ENCODE measurements at regions not wholly inside any gene's neighbourhood (a gene's known extent, or its start where the extent isn't known, plus 50 kb on each side); places are given as distances from the start of the nearest gene placed in this dataset.

GRCh38 chr5:99061711-99062110, 132.9 kb upstream of the CHD1 start:
- no peaks in the 10 kb centered on the region for H3K36me3 ChIP-seq (ENCODE audit: insufficient read depth, low read length)
- H3K27ac ChIP-seq (ENCODE audit: low read depth, low read length), result peak overlapping the region; percentile 75
- H2AFZ ChIP-seq (ENCODE audit: low read length), result peak overlapping the region; percentile 62
- no peak for TF ChIP-seq CTCF (IDR thresholded peaks at IDR 0.05; ENCODE audit: extremely low read depth, low read depth, low read length)
- no peaks in the 10 kb centered on the region for H3K27me3 ChIP-seq (ENCODE audit: insufficient read depth, low read length)
- peak overlapping the region; percentile 27 for H3K4me3 ChIP-seq (ENCODE audit: insufficient read depth, low read length)
- DNase-seq (ENCODE audit: insufficient read length, low spot score, missing footprints), result peak; percentile 81
- peaks cover 22% of the 10 kb centered on the region for H3K4me1 ChIP-seq (ENCODE audit: insufficient read depth, low read length)
- H3K79me2 ChIP-seq (ENCODE audit: insufficient read depth, low read length), result no peaks in the 10 kb centered on the region
- H3K9me3 ChIP-seq (ENCODE audit: low read depth, low read length), result no peaks in the 10 kb centered on the region
- peak overlapping the region; percentile 64 for H3K4me2 ChIP-seq (ENCODE audit: insufficient read depth, low read length)
- H4K20me1 ChIP-seq (ENCODE audit: insufficient read depth, low read length), result no peaks in the 10 kb centered on the region

- Histone ChIP-seq H3K36me3 (ENCODE audit: insufficient read depth, low read length) (no peaks in the 10 kb centered on the region), H3K27ac (ENCODE audit: low read depth, low read length) (peak overlapping the region; percentile 75), H3K9me3 (ENCODE audit: low read depth, low read length) (no peaks in the 10 kb centered on the region), H3K79me2 (ENCODE audit: insufficient read depth, low read length) (no peaks in the 10 kb centered on the region), H4K20me1 (ENCODE audit: insufficient read depth, low read length) (no peaks in the 10 kb centered on the region), H3K4me1 (ENCODE audit: insufficient read depth, low read length) (peaks cover 22% of the 10 kb centered on the region), H2AFZ (ENCODE audit: low read length) (peak overlapping the region; percentile 62), H3K4me2 (ENCODE audit: insufficient read depth, low read length) (peak overlapping the region; percentile 64), H3K4me3 (ENCODE audit: insufficient read depth, low read length) (peak overlapping the region; percentile 27), H3K27me3 (ENCODE audit: insufficient read depth, low read length) (no peaks in the 10 kb centered on the region)
- TF ChIP-seq CTCF (IDR thresholded peaks at IDR 0.05; ENCODE audit: extremely low read depth, low read depth, low read length), result no peak
- DNase-seq (ENCODE audit: insufficient read length, low spot score, missing footprints), result no peak
These were observed 132.5 kb upstream of the CHD1 start for GRCh38 chr5:99061299-99061698.

- H3K27me3 ChIP-seq (ENCODE audit: insufficient read depth, low read length), result no peaks in the 10 kb centered on the region
- peak; percentile 96 for TF ChIP-seq CTCF (IDR thresholded peaks at IDR 0.05; ENCODE audit: extremely low read depth, low read depth, low read length)
- no peaks in the 10 kb centered on the region for H3K9me3 ChIP-seq (ENCODE audit: low read depth, low read length)
- H4K20me1 ChIP-seq (ENCODE audit: insufficient read depth, low read length), result no peaks in the 10 kb centered on the region
- H3K4me1 ChIP-seq (ENCODE audit: insufficient read depth, low read length), result peaks cover 22% of the 10 kb centered on the region
- peak; percentile 17 for DNase-seq (ENCODE audit: insufficient read length, low spot score, missing footprints)
- H3K36me3 ChIP-seq (ENCODE audit: insufficient read depth, low read length), result no peaks in the 10 kb centered on the region
- peak overlapping the region; percentile 64 for H3K4me2 ChIP-seq (ENCODE audit: insufficient read depth, low read length)
- H3K27ac ChIP-seq (ENCODE audit: low read depth, low read length), result peak overlapping the region; percentile 75
- peak overlapping the region; percentile 49 for H2AFZ ChIP-seq (ENCODE audit: low read length)
- H3K4me3 ChIP-seq (ENCODE audit: insufficient read depth, low read length), result no peak overlapping the region
- H3K79me2 ChIP-seq (ENCODE audit: insufficient read depth, low read length), result no peaks in the 10 kb centered on the region
These were observed 131.8 kb upstream of the CHD1 start for GRCh38 chr5:99060306-99061261.

GRCh38 chr5:99059685-99060084, 130.9 kb upstream of the CHD1 start:
- no peak for DNase-seq (ENCODE audit: insufficient read length, low spot score, missing footprints)
- no peak overlapping the region for H2AFZ ChIP-seq (ENCODE audit: low read length)
- no peak for TF ChIP-seq CTCF (IDR thresholded peaks at IDR 0.05; ENCODE audit: extremely low read depth, low read depth, low read length)

More at GRCh38 chr5:99059685-99060084, 130.9 kb upstream of the CHD1 start:
- no peak overlapping the region for H3K4me3 ChIP-seq (ENCODE audit: insufficient read depth, low read length)
- no peaks in the 10 kb centered on the region for H3K79me2 ChIP-seq (ENCODE audit: insufficient read depth, low read length)
- no peak overlapping the region for H3K4me2 ChIP-seq (ENCODE audit: insufficient read depth, low read length)
- H3K4me1 ChIP-seq (ENCODE audit: insufficient read depth, low read length), result peaks cover 22% of the 10 kb centered on the region
- H3K9me3 ChIP-seq (ENCODE audit: low read depth, low read length), result no peaks in the 10 kb centered on the region
- H3K27ac ChIP-seq (ENCODE audit: low read depth, low read length), result no peak overlapping the region
- no peaks in the 10 kb centered on the region for H3K36me3 ChIP-seq (ENCODE audit: insufficient read depth, low read length)
- H3K27me3 ChIP-seq (ENCODE audit: insufficient read depth, low read length), result no peaks in the 10 kb centered on the region
- H4K20me1 ChIP-seq (ENCODE audit: insufficient read depth, low read length), result no peaks in the 10 kb centered on the region
